T-helper 17 cell (primary cell): ENCODE measurements at regions not wholly inside any gene's neighbourhood (a gene's known extent, or its start where the extent isn't known, plus 50 kb on each side); places are given as distances from the start of the nearest gene placed in this dataset.

Experiments used
- ATAC-seq: fragments of 150-1000 bp; cut with Tn5 transposase; 2 replicates; pipeline ENCODE4 v1.10.0; 2021; ENCODE audit warnings: mild to moderate bottlenecking, moderate library complexity
- DNase-seq, 3 donors: peaks; one replicate each; pipeline versions ENCODE4 v3.0.0 to v3.0.0-alpha.2; 2020 to 2021
- H3K9me3 ChIP-seq: one replicate; pipeline ENCODE4 v1.7.0; 2013; ENCODE audit warnings: low read length, mild to moderate bottlenecking; ENCODE audit not compliant: control insufficient read depth, poor library complexity, severe bottlenecking
- H3K27ac Mint-ChIP-seq: one replicate; pipeline ENCODE4 v1.8.0; 2022; ENCODE audit warnings: mild to moderate bottlenecking, moderate library complexity, mixed read lengths
- H3K27me3 Mint-ChIP-seq: one replicate; pipeline ENCODE4 v1.8.0; 2022; ENCODE audit warnings: mixed read lengths
- H3K36me3 Mint-ChIP-seq: one replicate; pipeline ENCODE4 v1.8.0; 2022; ENCODE audit warnings: low read depth, mixed read lengths
- H3K4me1 Mint-ChIP-seq: one replicate; pipeline ENCODE4 v1.8.0; 2022; ENCODE audit warnings: mild to moderate bottlenecking, mixed read lengths
- H3K4me3 Mint-ChIP-seq: one replicate; pipeline ENCODE4 v1.8.0; 2022; ENCODE audit warnings: mild to moderate bottlenecking, moderate library complexity, mixed read lengths

DNA sequence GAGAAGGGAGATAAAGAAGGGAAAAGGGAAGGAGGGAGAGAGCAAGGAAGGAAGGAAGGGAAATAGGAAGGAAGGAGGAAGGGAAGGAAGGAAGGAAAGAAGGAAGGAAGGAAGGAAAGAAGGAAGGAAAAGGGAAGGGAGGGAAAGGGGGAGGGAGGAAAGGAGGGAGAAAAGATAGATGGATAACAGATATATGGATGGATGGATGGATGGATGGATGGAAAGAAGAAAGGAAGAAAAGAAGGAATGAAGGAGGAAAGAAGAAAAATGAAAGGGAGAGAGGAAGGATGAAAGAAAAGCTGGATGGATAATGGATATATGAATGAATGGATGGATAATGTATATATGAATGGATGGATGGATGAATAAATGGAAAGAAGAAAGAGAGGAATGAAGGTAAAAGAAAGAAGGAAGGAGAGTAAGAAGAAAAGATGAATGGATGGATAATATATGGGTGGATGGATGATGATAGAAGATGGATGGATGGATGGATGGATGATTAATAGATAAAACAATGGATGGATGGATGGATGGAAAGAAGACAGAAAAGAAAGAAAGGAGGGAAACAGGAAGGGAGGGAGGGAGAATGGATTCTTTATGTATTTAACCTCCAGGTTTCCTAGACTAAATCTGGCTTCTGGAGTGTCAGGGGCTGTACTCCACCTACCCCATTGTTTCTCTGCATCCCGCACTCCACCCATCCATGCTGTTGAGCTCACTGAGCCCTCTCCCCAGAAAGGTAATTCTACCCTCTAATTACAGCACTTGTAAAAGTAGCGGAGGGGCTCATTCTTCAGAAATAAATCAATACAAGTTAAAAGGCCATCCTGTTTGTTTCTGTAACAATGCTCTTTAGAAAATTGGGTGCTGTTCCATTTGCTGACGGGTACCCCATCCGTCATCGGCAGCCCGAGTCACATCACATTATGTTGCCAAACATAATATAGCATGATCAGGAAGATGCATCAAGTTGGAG, 506.1 kb downstream of the MIAT start:
- no peaks in the 10 kb centered on the region for H3K4me1 Mint-ChIP-seq
- peaks cover 3% of the 10 kb centered on the region for H3K36me3 Mint-ChIP-seq
- H3K27ac Mint-ChIP-seq: no peak overlapping the region
- no peaks in the 10 kb centered on the region for H3K27me3 Mint-ChIP-seq
- H3K4me3 Mint-ChIP-seq: no peak overlapping the region
- DNase-seq (no peak), ATAC-seq (no peak)
- H3K9me3 ChIP-seq: no peaks in the 10 kb centered on the region

DNA sequence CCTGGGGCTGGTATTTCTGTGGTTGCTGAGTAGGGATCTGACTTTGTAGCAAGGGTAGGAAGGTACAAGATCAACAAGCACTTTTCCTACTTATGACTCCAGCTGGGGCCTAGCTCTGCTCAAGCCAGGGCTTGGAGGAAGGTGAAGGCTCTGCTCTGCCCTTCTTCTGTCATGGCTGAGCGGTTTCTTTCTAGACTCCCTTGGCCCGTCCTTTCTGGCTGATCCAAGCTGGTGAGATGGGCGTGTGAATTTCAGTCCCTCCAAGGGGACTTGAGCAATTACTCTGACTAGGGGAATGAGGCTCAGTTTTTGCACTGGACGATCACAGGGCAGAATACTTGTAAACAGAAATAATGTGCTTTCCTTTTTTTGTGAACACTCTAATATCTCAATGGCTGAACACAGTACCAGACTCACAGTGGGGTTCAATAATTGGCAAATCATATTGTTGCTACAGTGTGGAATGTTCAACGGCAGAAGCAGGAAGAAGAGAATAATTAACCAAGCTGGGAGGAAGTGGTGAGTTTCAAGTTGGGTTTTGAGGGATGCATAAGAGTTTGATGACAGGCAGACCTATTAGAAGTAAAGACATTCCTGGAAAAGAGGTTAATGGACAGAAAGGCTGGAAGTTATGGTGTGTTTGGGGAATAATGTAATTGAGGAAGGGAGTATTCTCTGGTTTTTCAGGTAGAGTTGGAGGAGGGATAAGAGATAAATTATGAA, 507.6 kb downstream of the MIAT start:
- no peaks in the 10 kb centered on the region for H3K4me1 Mint-ChIP-seq
- no peak overlapping the region for H3K4me3 Mint-ChIP-seq
- DNase-seq (no peak), ATAC-seq (no peak)
- H3K27me3 Mint-ChIP-seq: no peaks in the 10 kb centered on the region
- no peaks in the 10 kb centered on the region for H3K9me3 ChIP-seq
- H3K36me3 Mint-ChIP-seq: peaks cover 3% of the 10 kb centered on the region
- H3K27ac Mint-ChIP-seq: no peak overlapping the region

DNA sequence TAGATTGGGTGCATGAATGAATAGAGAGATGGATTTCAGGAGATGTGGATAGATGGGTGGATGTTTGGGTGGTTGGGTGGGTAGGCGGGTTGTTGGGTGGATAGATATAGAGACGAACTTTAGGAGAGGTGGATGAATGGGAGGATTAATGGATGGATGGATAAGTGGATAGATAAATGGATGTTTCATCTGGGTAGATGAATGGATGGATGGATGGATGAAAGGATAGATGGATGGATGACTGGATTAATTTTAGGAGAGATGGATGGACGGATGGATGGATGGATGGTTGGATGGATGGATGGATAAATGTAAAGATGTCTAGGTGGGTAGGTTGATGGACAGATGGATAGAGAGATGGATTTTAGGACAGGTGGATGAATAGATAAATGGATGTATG, 511.3 kb downstream of the MIAT start:
- no peak overlapping the region for H3K4me3 Mint-ChIP-seq
- ATAC-seq: no peak
- DNase-seq: no peak
- H3K9me3 ChIP-seq: no peaks in the 10 kb centered on the region
- H3K27ac Mint-ChIP-seq: no peak overlapping the region
- H3K27me3 Mint-ChIP-seq: peaks cover 1% of the 10 kb centered on the region
- H3K36me3 Mint-ChIP-seq: peaks cover 3% of the 10 kb centered on the region
- no peaks in the 10 kb centered on the region for H3K4me1 Mint-ChIP-seq

DNA sequence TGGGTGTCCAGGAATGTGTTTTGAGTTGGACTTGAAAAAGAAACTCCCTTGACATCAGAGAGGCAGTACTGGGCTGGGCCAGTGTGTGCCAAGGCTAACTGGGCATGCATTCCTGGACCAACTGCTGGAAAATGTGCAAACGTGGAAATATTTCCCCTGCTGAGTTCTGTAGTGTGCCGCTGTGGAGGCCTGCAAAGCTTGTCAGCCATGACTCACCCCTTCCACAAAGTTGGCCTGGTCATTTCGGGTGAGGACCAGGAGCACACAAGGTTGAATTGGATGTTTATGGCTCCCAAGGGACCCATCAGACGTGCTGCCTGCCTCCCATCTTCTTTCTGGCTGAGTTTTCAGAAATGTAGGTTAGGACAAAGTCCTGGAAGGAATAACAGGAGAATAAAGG, 513.1 kb downstream of the MIAT start:
- Mint-ChIP-seq H3K4me3 (no peak overlapping the region), H3K27me3 (peaks cover 19% of the 10 kb centered on the region), H3K27ac (no peak overlapping the region), H3K36me3 (no peaks in the 10 kb centered on the region), H3K4me1 (no peaks in the 10 kb centered on the region)
- no peak for ATAC-seq
- H3K9me3 ChIP-seq: no peaks in the 10 kb centered on the region
- no peak for DNase-seq

DNA sequence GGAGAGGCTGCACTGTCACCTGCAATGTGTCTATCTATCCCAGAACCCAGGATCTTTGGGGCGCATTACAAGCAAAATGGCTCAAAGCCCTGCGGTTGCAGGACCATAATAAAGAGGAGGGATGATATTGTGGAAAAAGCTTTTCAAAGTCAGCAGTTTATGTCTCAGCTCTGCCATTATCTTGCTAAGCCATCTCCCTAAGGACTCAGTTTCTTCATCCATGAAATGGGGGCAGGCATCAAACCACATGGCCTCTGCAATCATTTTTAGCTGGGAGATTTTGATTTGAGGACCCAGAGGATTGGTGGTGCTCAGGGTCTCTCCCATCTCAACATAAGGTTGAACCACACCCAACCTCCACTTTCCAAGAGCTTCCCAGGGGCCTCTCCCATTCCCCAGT, 513.8 kb downstream of the MIAT start:
- ATAC-seq (no peak), DNase-seq (no peak)
- H3K4me1 Mint-ChIP-seq: no peaks in the 10 kb centered on the region
- no peak overlapping the region for H3K4me3 Mint-ChIP-seq
- no peaks in the 10 kb centered on the region for H3K9me3 ChIP-seq
- H3K27me3 Mint-ChIP-seq: peaks cover 26% of the 10 kb centered on the region
- no peaks in the 10 kb centered on the region for H3K36me3 Mint-ChIP-seq
- no peak overlapping the region for H3K27ac Mint-ChIP-seq

DNA sequence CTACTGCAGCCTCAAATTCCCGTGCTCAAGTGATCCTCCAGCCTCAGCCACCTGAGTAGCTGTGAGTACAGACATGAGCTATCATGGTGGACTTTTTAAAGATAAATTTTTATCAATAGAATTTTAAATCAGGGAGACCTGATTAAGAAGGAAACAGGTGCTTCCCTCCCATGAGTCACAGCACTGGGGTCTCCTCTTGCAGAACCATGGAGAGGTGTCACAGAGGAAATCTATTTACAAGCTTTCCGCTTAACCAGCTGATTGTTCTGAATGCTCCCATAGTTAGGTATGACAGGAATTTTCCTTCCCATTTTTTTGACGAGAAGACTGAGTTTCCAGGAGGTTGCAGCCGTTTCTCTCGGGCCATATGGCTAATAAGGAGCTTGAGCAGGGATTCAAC, 516.1 kb downstream of the MIAT start:
- no peak for ATAC-seq
- H3K27ac Mint-ChIP-seq: no peak overlapping the region
- no peak overlapping the region for H3K4me3 Mint-ChIP-seq
- peaks cover 28% of the 10 kb centered on the region for H3K27me3 Mint-ChIP-seq
- H3K36me3 Mint-ChIP-seq: no peaks in the 10 kb centered on the region
- H3K9me3 ChIP-seq: no peaks in the 10 kb centered on the region
- no peak for DNase-seq
- H3K4me1 Mint-ChIP-seq: no peaks in the 10 kb centered on the region

DNA sequence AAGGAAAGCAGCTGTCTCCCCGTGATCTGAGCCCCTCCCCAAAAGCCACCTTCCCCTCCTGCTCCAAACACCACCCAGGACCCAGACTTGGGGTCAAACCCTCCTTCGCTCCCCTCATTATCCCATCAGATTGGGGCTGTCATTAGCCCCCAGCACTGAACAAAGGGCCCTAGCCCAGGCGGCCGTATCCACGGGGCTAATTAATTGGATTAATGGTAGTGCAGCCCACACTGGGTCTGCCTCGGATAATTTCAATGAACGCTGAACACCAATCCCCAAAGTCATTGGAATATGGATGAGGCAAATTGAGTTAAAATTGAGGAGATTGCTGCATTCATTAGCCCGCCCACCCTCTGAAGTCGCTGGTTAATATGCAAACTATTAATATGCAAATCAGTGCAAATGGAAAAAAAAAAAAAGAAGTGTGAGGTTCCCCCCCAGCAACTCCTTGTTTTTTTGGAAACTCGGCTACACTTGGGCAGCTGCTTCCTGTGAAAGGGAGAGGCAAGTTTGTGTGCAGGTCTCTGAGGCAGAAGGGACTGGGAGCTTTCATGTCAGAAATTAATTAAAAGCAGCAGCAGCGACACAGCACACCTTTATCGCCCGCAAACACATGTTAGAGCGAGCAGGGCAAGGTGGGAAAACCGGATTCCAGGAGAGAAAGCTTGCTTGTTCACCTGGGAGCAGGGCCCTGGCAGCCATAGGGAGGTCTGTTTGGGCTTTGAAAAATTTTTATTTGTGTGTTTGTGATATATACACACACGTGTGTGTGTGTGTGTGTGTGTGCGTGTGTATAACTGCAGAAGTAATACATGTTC, 517.8 kb downstream of the MIAT start:
- peaks cover 33% of the 10 kb centered on the region for H3K27me3 Mint-ChIP-seq
- H3K4me3 Mint-ChIP-seq: no peak overlapping the region
- no peaks in the 10 kb centered on the region for H3K9me3 ChIP-seq
- H3K36me3 Mint-ChIP-seq: no peaks in the 10 kb centered on the region
- DNase-seq: no peak
- no peak overlapping the region for H3K27ac Mint-ChIP-seq
- H3K4me1 Mint-ChIP-seq: no peaks in the 10 kb centered on the region
- ATAC-seq: no peak

DNA sequence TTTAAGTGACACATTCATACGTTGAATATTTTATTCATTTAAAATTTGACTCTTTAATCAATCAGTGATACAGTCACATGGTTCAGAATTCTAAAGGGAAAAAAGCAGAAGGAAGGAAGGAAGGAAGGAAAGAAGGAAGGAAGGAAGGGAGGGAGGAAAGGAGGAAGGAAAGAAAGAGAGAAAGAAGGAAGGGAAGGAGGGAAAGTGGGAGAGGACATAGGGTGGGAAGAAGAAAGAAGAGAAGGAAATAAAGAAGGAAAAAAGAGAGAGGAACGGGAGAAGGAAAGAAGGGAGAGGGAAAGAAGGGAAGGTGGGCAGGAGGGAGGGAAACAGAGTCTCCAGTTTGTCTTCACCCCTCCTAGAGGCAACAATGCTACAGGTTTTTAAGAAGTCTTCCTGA, 518.6 kb downstream of the MIAT start:
- H3K27ac Mint-ChIP-seq: no peak overlapping the region
- DNase-seq: no peak
- H3K9me3 ChIP-seq: no peaks in the 10 kb centered on the region
- peaks cover 37% of the 10 kb centered on the region for H3K27me3 Mint-ChIP-seq
- H3K36me3 Mint-ChIP-seq: no peaks in the 10 kb centered on the region
- no peak for ATAC-seq
- no peaks in the 10 kb centered on the region for H3K4me1 Mint-ChIP-seq
- no peak overlapping the region for H3K4me3 Mint-ChIP-seq

DNA sequence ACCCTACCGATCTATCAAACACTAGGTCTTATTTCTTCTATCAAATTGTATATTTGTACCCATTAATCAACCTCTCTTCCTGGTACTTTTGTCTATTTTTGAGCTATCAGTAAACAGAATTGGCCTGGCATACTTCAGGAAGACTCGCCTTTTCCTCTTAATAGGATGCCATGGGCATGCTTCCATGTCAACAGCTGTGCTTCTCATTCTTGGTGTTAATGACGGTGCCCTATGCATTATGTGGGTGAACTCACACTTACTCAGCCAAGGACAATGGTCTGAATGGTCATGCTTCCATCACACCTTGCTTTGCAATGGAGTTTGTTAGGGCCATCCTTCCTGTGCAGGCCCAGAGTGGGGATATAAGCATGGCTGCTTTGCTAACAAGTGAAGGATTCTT, 521.8 kb downstream of the MIAT start:
- H3K36me3 Mint-ChIP-seq: no peaks in the 10 kb centered on the region
- ATAC-seq (no peak), DNase-seq (no peak)
- H3K27me3 Mint-ChIP-seq: peaks cover 37% of the 10 kb centered on the region
- no peak overlapping the region for H3K4me3 Mint-ChIP-seq
- no peak overlapping the region for H3K27ac Mint-ChIP-seq
- H3K9me3 ChIP-seq: no peaks in the 10 kb centered on the region
- H3K4me1 Mint-ChIP-seq: no peaks in the 10 kb centered on the region

DNA sequence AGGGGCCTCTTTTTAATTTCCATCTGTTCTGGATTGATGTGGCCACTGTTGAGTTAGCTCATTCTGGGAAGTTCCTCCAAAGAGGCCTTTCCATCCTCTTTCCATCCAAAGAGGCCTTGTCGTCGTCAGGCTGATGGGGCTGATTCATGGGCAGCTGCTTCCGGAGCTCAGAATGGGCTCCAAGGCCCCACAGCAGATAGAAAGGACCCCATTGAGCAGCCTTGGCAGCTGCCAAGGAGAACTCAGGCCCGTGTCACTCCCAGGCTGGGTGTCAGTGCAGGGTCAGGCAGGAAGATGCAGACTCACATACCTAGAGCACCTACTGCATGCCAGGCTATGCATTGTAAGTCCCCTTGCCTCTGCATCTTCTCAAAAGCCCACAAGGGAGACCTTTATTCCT, 524.1 kb downstream of the MIAT start:
- Mint-ChIP-seq H3K4me3 (no peak overlapping the region), H3K27me3 (peaks cover 16% of the 10 kb centered on the region), H3K4me1 (no peaks in the 10 kb centered on the region), H3K27ac (no peak overlapping the region), H3K36me3 (no peaks in the 10 kb centered on the region)
- ATAC-seq: no peak
- no peak for DNase-seq
- H3K9me3 ChIP-seq: no peaks in the 10 kb centered on the region

DNA sequence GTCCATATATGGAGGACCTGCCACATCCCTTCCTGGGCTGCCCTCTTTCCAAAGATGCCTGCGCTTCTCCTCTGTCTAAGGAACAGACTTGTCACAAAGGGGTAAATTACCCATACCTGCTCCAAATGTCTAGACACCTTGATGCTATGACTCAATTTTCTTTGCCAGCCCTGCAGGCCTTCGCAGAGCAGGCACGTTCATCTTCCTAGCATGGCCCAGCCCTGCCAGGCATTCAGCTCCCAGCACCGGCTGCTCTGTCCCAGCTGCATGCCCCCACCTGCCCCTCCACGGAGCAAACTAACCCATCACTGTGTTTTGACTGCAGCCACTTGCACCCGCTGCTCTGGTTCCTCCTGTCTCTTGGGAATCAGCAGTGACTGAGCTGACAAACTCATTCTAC, 526.1 kb downstream of the MIAT start:
- Mint-ChIP-seq H3K4me3 (no peak overlapping the region), H3K27ac (no peak overlapping the region), H3K36me3 (no peaks in the 10 kb centered on the region), H3K4me1 (no peaks in the 10 kb centered on the region), H3K27me3 (peaks cover 16% of the 10 kb centered on the region)
- no peaks in the 10 kb centered on the region for H3K9me3 ChIP-seq
- no peak for ATAC-seq
- no peak for DNase-seq

DNA sequence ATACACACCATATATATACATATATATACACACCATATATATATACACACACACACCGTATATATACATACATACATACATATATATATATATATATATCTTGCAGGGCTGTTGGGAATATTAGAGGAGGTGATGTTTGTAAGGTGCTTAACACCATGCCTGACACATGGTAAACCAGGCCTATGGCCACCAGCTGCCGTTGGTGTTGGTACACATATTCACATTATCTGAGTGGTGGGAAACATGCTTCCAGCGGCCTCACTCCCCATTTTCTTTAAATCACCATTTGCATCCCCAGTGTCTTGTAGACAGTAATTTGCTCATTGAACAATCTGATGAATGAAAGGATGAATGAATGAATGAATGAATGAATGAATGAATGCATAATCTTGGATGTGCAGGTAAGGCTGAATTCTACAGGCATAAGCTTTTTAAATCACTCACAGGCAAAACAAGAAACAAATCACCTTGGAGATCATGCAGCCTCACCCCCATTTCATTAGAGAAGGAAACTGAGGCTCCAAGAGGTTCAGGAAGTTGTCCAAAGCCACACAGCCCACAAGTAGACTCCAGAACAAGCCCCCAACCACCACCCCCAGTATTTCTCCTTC, 527.8 kb downstream of the MIAT start:
- H3K9me3 ChIP-seq: no peaks in the 10 kb centered on the region
- Mint-ChIP-seq H3K4me1 (no peaks in the 10 kb centered on the region), H3K4me3 (no peak overlapping the region), H3K27ac (no peak overlapping the region), H3K27me3 (peaks cover 16% of the 10 kb centered on the region), H3K36me3 (no peaks in the 10 kb centered on the region)
- ATAC-seq (no peak), DNase-seq (no peak)
